Activated T-helper 1 cell treated with anti-CD3 and anti-CD28 coated beads, Interleukin-12 subunit alpha, Interleukin-12 subunit beta, Interleukin-2, Interleukin-4 antibody, amounts not matched to agents 30 ng/mL and 10 ng/mL and 1 ng/mL, durations not matched to agents 14 hours and 24 hours and 36 hours (primary cell): ENCODE measurements at regions not wholly inside any gene's neighbourhood (a gene's known extent, or its start where the extent isn't known, plus 50 kb on each side); places are given as distances from the start of the nearest gene placed in this dataset.
"Not testable (repeated sequence)": the region's sequence is repeated elsewhere in the genome, so short reads cannot be mapped to it uniquely, and the experiment has no call there.

ENCODE experiments used
- DNase-seq: peaks from one replicate; pipeline ENCODE4 v3.0.0; 2021; ENCODE audit warnings: low spot score
- H3K27ac Mint-ChIP-seq: one replicate; pipeline ENCODE4 v1.8.0; 2021; ENCODE audit warnings: mild to moderate bottlenecking, mixed read lengths
- H3K27me3 Mint-ChIP-seq: one replicate; pipeline ENCODE4 v1.8.0; 2022; ENCODE audit warnings: mild to moderate bottlenecking, moderate library complexity, mixed read lengths; ENCODE audit not compliant: insufficient read depth
- H3K36me3 Mint-ChIP-seq: one replicate; pipeline ENCODE4 v1.8.0; 2021; ENCODE audit warnings: low read depth, mixed read lengths
- H3K4me1 Mint-ChIP-seq: one replicate; pipeline ENCODE4 v1.8.0; 2021; ENCODE audit warnings: low read depth, mixed read lengths
- H3K4me3 Mint-ChIP-seq: one replicate; pipeline ENCODE4 v1.8.0; 2021; ENCODE audit warnings: mild to moderate bottlenecking, moderate library complexity, mixed read lengths
- H3K9me3 Mint-ChIP-seq: one replicate; pipeline ENCODE4 v1.8.0; 2021; ENCODE audit warnings: mixed read lengths
- intact Hi-C: fragments of 100-400 bp; cut with micrococcal nuclease; formaldehyde crosslinking; loops from one replicate; pipeline ENCODE4 v1.15.1; 2024

- H3K4me1 Mint-ChIP-seq: no peaks in the 10 kb centered on the region
Observed at GRCh38 chr5:144644317-144644716, 473.6 kb downstream of the KCTD16 start.

DNA sequence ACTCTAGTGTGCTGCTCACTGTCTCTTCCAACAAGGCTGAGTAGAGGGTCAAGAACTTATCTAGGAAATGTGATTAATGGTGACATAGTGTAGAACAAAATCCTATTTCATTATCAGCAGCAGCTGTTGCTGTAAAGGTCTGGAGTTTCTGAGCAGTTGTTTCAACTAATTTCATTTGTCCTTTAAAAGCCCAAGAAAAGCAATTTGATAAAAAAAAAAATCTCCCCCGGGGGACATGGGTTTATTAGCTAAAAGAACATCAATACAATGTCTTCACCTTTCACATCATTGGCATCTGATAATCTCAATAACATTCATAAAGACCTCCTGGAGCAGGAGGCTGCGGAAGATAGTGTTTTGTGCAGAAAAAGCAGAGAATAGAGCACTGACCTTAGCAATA lies 468.1 kb downstream of the KCTD16 start:
- H3K36me3 Mint-ChIP-seq: no peaks in the 10 kb centered on the region
- intact Hi-C loops: no loop called here
- no peak overlapping the region for H3K27ac Mint-ChIP-seq
- peaks cover 10% of the 10 kb centered on the region for H3K9me3 Mint-ChIP-seq
- H3K27me3 Mint-ChIP-seq: no peaks in the 10 kb centered on the region
- DNase-seq: no peak
- no peak overlapping the region for H3K4me3 Mint-ChIP-seq
- no peaks in the 10 kb centered on the region for H3K4me1 Mint-ChIP-seq

More at GRCh38 chr5:144644317-144644716, 473.6 kb downstream of the KCTD16 start:
- Mint-ChIP-seq H3K36me3 (no peaks in the 10 kb centered on the region), H3K9me3 (peaks cover 3% of the 10 kb centered on the region), H3K27ac (no peak overlapping the region), H3K4me3 (no peak overlapping the region), H3K27me3 (no peaks in the 10 kb centered on the region)
- intact Hi-C loops: no loop called here
- DNase-seq: no peak

DNA sequence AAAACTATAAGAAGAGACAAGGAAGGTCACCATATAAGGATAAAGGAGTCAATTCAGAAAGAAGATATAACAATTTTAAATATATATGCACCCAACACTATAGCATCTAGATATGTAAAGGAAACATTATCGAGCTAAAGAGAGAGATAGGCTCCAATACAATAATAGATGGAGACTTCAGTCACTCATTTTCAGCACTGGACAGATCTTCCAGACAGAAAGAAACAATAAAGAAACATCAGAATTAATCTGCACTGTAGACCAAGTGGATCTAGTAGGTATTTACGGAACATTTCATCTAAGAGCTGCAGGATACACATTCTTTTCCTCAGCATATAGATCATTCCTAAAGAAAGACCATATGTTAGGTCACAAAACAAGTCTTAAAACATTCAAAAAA lies 463.5 kb downstream of the KCTD16 start:
- DNase-seq: no peak
- no peaks in the 10 kb centered on the region for H3K4me1 Mint-ChIP-seq
- intact Hi-C loops: no loop called here
- H3K27me3 Mint-ChIP-seq: no peaks in the 10 kb centered on the region
- no peaks in the 10 kb centered on the region for H3K36me3 Mint-ChIP-seq
- no peak overlapping the region for H3K4me3 Mint-ChIP-seq
- no peak overlapping the region for H3K27ac Mint-ChIP-seq
- peaks cover 25% of the 10 kb centered on the region for H3K9me3 Mint-ChIP-seq

- Mint-ChIP-seq H3K4me1 (no peaks in the 10 kb centered on the region), H3K4me3 (no peak overlapping the region), H3K27me3 (no peaks in the 10 kb centered on the region), H3K27ac (no peak overlapping the region), H3K9me3 (peaks cover 2% of the 10 kb centered on the region), H3K36me3 (no peaks in the 10 kb centered on the region)
- no peak for DNase-seq
- intact Hi-C loops: no loop called here
Observed at GRCh38 chr5:144598451-144599068, 427.9 kb downstream of the KCTD16 start.

DNA sequence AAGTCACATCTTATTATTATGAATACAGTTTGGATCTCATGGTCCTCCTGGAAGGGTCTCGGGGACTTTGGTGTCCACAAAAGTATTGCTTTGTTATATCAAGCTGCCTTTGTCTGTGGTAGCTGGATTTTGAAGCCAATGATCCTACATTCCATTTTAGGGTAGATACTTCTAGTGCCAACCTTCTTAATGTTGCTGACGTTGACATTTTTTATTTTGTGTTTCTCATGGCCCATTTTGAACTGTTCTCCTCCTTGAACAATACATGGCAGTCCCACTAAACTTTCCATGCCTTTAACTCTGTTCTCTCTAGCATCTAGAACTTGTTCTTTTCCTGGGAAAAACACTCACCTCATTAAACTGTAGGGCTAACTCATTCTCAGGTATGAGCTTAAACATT lies 425.8 kb downstream of the KCTD16 start:
- DNase-seq: no peak
- H3K9me3 Mint-ChIP-seq: peaks cover 2% of the 10 kb centered on the region
- intact Hi-C loops: no loop called here
- H3K27ac Mint-ChIP-seq: no peak overlapping the region
- no peaks in the 10 kb centered on the region for H3K36me3 Mint-ChIP-seq
- no peaks in the 10 kb centered on the region for H3K4me1 Mint-ChIP-seq
- H3K4me3 Mint-ChIP-seq: no peak overlapping the region
- no peaks in the 10 kb centered on the region for H3K27me3 Mint-ChIP-seq

DNA sequence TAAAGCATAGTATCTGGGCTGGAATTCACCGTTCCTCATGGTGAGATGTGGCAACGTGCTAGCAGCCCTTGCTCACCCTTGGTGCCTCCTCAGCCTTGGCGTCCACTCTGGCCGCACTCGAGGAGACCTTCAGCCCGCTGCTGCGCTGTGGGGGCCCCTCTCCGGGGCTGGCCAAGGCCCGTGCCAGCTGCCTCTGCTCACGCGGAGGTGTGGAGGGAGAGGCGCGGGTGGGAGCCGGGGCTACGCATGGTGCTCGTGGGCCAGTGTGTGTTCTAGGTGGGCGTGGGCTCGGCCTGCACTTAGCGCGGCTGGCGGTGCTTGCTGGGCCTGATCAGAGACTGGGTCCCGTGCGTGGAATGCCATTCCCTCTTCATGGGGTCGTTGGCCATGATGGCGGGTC lies 424.2 kb downstream of the KCTD16 start:
- Mint-ChIP-seq H3K4me3 (no peak overlapping the region), H3K9me3 (peaks cover 2% of the 10 kb centered on the region), H3K27ac (no peak overlapping the region), H3K27me3 (no peaks in the 10 kb centered on the region), H3K4me1 (no peaks in the 10 kb centered on the region), H3K36me3 (no peaks in the 10 kb centered on the region)
- DNase-seq: no peak
- intact Hi-C loops: no loop called here

DNA sequence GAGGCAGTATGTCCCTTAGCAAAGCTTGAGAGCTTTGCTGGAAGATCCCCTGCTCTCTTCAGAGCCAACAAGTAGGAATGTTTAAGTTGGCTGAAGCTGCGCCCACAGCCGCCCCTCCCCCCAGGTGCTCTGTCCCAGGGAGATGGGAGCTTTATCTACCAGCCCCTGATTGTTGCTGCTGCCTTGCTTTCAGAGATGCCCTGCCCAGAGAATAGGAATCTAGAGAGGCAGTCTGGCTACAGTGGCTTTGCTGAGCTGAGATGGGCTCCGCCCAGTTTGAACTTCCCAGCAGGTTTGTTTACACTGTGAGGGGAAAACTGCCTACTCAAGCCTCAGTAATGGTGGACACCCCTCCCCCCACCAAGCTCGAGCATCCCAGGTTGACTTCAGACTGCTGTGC lies 423.6 kb downstream of the KCTD16 start:
- H3K36me3 Mint-ChIP-seq, H3K9me3 Mint-ChIP-seq, H3K27ac Mint-ChIP-seq, DNase-seq, intact Hi-C loops, H3K4me3 Mint-ChIP-seq, H3K4me1 Mint-ChIP-seq, H3K27me3 Mint-ChIP-seq: not testable (repeated sequence)

DNA sequence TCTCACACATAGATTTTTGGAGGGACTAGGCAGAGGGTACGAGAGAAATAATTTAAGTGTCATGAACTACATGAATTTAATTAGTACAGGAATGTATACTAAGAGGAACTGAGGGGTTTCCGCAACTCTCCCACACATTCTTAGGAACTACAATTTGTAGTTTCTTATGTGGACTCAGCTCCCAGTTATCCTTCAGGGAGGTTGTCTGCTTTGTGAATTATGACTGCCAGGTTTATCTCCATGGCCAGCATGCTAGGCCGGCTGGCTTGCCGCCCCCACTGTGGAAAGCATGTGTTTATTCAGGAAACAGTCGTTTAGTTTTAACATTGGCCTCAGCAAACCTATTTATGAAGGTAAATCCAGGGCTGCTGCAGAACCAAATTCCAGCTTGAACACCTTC lies 415.0 kb downstream of the KCTD16 start:
- no peak overlapping the region for H3K27ac Mint-ChIP-seq
- intact Hi-C loops: no loop called here
- no peaks in the 10 kb centered on the region for H3K4me1 Mint-ChIP-seq
- H3K9me3 Mint-ChIP-seq: no peaks in the 10 kb centered on the region
- H3K27me3 Mint-ChIP-seq: no peaks in the 10 kb centered on the region
- no peak overlapping the region for H3K4me3 Mint-ChIP-seq
- H3K36me3 Mint-ChIP-seq: no peaks in the 10 kb centered on the region
- no peak for DNase-seq

DNA sequence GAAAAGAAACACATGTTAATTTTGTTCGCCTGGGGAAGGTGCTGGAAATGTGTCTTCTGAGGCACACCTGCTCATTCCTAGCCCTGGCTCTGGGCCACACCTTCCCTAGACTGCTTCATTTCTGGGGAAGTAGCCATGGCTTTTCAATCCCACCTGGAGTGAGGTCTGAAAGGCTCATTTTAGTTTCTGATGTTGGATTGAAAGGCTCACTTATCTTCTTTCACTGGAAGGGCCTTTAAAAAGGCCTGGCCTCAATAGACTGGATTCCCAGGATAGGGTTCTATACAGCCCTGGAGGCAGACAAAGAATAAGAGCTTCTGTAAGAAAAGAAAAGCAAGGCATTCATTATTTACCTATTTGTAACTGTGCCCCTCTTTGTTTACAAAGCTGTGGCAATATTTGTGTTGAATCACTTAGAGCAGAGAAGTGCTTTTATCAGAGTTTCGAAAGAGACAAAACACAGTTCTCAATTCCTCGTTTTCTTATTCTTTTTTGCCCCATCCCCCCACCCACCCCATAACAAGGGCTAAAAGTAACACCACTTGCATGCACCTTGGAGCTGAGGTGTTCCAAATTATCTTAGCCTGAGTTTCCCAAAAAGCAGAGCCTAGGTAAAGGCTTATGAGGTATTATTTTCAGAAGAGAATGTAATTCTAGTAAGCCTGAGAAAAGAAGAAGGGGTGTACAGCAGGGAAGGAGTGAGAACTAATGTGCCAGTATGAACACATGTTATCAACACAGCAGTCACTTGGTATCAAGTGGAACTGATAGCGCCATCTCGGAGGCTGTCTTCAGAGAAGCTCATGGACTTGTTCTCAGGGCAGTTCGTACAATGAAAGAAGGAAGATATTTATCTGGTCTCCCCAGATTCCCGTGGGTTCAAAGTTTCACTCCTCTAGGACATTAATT lies 413.1 kb downstream of the KCTD16 start:
- Mint-ChIP-seq H3K9me3 (no peaks in the 10 kb centered on the region), H3K36me3 (no peaks in the 10 kb centered on the region), H3K27me3 (no peaks in the 10 kb centered on the region), H3K4me3 (no peak overlapping the region), H3K4me1 (no peaks in the 10 kb centered on the region), H3K27ac (no peak overlapping the region)
- no peak for DNase-seq
- intact Hi-C loops: no loop called here

GRCh38 chr5:144582066-144582465 lies 411.4 kb downstream of the KCTD16 start:
- intact Hi-C loops: no loop called here
- no peaks in the 10 kb centered on the region for H3K4me1 Mint-ChIP-seq
- no peak overlapping the region for H3K4me3 Mint-ChIP-seq
- H3K36me3 Mint-ChIP-seq: no peaks in the 10 kb centered on the region
- H3K27ac Mint-ChIP-seq: no peak overlapping the region
- H3K27me3 Mint-ChIP-seq: no peaks in the 10 kb centered on the region
- DNase-seq: no peak
- H3K9me3 Mint-ChIP-seq: no peaks in the 10 kb centered on the region

DNA sequence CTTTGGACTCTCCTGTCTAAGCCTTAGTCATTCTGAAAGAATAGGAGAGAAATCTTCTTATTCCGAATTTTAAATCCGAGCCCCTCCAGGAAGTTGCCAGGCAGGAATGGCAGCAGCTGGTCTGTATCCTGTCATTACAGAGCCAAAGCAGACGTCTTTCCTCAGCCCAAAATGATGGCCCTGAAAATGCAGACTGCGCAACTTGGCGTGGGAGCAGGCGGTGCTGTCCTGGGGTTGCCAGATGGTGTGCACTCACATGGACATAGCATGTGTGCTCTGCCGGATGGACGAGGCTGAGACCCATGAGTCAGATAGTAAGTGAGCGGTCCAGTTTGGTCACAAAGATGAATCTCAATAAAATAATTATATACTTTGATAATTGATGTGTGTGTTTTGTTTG lies 410.4 kb downstream of the KCTD16 start:
- no peak for DNase-seq
- Mint-ChIP-seq H3K9me3 (no peaks in the 10 kb centered on the region), H3K4me3 (no peak overlapping the region), H3K27ac (no peak overlapping the region), H3K4me1 (no peaks in the 10 kb centered on the region), H3K27me3 (no peaks in the 10 kb centered on the region), H3K36me3 (no peaks in the 10 kb centered on the region)
- intact Hi-C loops: no loop called here

GRCh38 chr5:144577676-144578075 lies 407.0 kb downstream of the KCTD16 start:
- H3K4me1 Mint-ChIP-seq: no peaks in the 10 kb centered on the region
- intact Hi-C loops: no loop called here
- no peak overlapping the region for H3K27ac Mint-ChIP-seq
- H3K4me3 Mint-ChIP-seq: no peak overlapping the region
- no peaks in the 10 kb centered on the region for H3K27me3 Mint-ChIP-seq
- H3K9me3 Mint-ChIP-seq: no peaks in the 10 kb centered on the region
- DNase-seq: no peak
- no peaks in the 10 kb centered on the region for H3K36me3 Mint-ChIP-seq

DNA sequence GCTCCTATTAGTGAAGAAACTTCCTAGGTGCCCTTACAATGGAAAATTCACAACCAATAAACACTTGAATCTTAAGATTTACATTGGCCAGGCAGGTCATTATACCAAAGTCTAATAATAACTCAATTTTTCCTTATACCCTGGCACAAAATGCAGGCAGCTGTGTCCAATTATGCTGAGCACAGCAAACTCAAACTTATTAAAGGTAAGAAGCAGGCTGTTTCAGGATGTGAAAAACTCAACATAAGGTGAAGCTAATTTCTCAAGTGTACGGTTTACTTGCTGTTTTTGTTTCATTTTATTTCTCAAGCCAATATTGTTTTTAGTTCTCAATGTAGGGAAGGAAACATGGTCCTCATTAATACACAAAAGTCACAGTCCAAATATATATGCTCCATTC lies 405.1 kb downstream of the KCTD16 start:
- H3K4me3 Mint-ChIP-seq: no peak overlapping the region
- H3K36me3 Mint-ChIP-seq: no peaks in the 10 kb centered on the region
- H3K27ac Mint-ChIP-seq: no peak overlapping the region
- H3K9me3 Mint-ChIP-seq: no peaks in the 10 kb centered on the region
- intact Hi-C loops: no loop called here
- no peaks in the 10 kb centered on the region for H3K4me1 Mint-ChIP-seq
- no peaks in the 10 kb centered on the region for H3K27me3 Mint-ChIP-seq
- DNase-seq: no peak
